ENCODE measurements at regions not wholly inside any gene's neighbourhood (a gene's known extent, or its start where the extent isn't known, plus 50 kb on each side); places are given as distances from the start of the nearest gene placed in this dataset.

DNA sequence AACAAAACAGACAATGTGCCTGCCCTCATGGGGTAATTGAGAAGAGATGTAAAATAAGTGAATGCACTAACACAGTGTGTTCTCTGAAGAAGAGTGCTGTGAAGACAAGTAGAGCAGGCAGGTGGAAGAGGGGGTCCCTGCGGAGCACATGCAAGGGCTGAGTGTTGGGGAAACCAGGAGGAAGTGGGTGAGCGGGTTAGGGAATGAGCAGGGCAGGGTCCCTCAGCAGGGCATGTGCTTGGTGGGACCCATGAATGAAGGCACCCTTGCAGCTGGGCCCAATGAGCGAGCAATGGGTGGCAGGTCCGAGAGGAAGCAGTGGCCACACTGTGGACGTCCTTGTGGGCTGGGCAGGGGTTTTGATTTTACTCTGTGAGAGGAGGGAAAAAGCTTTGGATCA is 376.6 kb upstream of the COBL start:
- no peak for TF ChIP-seq POLR2A (IDR thresholded peaks at IDR 0.05)
- TF ChIP-seq, protein P1, sequence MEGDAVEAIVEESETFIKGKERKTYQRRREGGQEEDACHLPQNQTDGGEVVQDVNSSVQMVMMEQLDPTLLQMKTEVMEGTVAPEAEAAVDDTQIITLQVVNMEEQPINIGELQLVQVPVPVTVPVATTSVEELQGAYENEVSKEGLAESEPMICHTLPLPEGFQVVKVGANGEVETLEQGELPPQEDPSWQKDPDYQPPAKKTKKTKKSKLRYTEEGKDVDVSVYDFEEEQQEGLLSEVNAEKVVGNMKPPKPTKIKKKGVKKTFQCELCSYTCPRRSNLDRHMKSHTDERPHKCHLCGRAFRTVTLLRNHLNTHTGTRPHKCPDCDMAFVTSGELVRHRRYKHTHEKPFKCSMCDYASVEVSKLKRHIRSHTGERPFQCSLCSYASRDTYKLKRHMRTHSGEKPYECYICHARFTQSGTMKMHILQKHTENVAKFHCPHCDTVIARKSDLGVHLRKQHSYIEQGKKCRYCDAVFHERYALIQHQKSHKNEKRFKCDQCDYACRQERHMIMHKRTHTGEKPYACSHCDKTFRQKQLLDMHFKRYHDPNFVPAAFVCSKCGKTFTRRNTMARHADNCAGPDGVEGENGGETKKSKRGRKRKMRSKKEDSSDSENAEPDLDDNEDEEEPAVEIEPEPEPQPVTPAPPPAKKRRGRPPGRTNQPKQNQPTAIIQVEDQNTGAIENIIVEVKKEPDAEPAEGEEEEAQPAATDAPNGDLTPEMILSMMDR (IDR thresholded peaks at IDR 0.05), result no peak

All from lower leg skin (tissue), 3 donors.